HL-60 (cell line): ENCODE measurements at regions not wholly inside any gene's neighbourhood (a gene's known extent, or its start where the extent isn't known, plus 50 kb on each side); places are given as distances from the start of the nearest gene placed in this dataset.

ENCODE experiments used
- DNase-seq, 2 experiments: peaks; one replicate each; pipeline ENCODE4 v3.0.0-alpha.2; 2010 to 2020; ENCODE audit warnings: low read depth in 1 of 2, low spot score in 1 of 2
- H3K27ac ChIP-seq: fragments of 250-450 bp; sonication (Bioruptor Pico); replicated peaks from 2 replicates; pipeline ENCODE4 v1.5.1; 2020; ENCODE audit warnings: mild to moderate bottlenecking, moderate library complexity
- H3K27me3 ChIP-seq: fragments of 250-450 bp; sonication (Bioruptor Pico); 2 replicates; pipeline ENCODE4 v1.5.1; 2021; ENCODE audit warnings: mild to moderate bottlenecking, moderate library complexity; ENCODE audit not compliant: insufficient read depth, poor library complexity, severe bottlenecking
- H3K4me3 ChIP-seq: replicated peaks from 2 replicates; pipeline ENCODE4 v1.5.1; 2011; ENCODE audit warnings: mild to moderate bottlenecking, control low read depth, low read length; ENCODE audit not compliant: insufficient read depth
- GABPA ChIP-seq: IDR thresholded peaks from 2 replicates; pipeline ENCODE4 v1.6.1; 2012; ENCODE audit warnings: low read depth
- POLR2AphosphoS5 ChIP-seq: IDR thresholded peaks from 2 replicates; pipeline ENCODE4 v1.6.1; 2012; ENCODE audit warnings: low read depth
- SPI1 ChIP-seq: IDR thresholded peaks from 2 replicates; pipeline ENCODE4 v1.6.1; 2012; ENCODE audit warnings: low read depth, mild to moderate bottlenecking, borderline replicate concordance
- TF ChIP-seq, protein P1 (sequence below): IDR thresholded peaks from 2 replicates; pipeline ENCODE4 v1.6.1; 2012; ENCODE audit warnings: low read depth; ENCODE audit not compliant: insufficient replicate concordance
- TF ChIP-seq, protein P2 (sequence below): IDR thresholded peaks from one replicate; pipeline ENCODE4 v1.5.1; 2011; ENCODE audit warnings: low read length, control low read depth, inconsistent platforms; ENCODE audit not compliant: insufficient read depth

DNA sequence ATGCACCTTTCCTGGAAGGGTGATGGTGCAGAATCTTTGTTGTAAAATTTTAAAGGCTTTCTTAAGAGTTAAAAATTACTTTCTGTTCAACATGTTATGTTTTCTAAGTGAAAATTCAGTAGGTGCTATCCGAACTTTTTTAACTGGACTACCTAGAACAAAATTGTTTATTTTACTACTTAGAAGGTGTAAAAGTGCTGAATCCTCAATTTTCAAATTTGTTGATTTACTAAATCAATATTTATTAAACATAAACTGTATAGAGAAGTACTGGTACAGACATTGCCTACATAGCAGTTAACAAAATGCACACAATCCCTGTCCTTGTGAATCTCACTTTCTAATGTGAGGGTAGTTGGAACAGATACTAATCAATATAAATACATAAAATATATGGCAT lies 277.5 kb downstream of the CTH start:
- Histone ChIP-seq H3K27me3 (no peaks in the 10 kb centered on the region), H3K27ac (no peak overlapping the region), H3K4me3 (no peak overlapping the region)
- TF ChIP-seq GABPA (no peak), POLR2AphosphoS5 (no peak), SPI1 (no peak)
- TF ChIP-seq, protein P1, sequence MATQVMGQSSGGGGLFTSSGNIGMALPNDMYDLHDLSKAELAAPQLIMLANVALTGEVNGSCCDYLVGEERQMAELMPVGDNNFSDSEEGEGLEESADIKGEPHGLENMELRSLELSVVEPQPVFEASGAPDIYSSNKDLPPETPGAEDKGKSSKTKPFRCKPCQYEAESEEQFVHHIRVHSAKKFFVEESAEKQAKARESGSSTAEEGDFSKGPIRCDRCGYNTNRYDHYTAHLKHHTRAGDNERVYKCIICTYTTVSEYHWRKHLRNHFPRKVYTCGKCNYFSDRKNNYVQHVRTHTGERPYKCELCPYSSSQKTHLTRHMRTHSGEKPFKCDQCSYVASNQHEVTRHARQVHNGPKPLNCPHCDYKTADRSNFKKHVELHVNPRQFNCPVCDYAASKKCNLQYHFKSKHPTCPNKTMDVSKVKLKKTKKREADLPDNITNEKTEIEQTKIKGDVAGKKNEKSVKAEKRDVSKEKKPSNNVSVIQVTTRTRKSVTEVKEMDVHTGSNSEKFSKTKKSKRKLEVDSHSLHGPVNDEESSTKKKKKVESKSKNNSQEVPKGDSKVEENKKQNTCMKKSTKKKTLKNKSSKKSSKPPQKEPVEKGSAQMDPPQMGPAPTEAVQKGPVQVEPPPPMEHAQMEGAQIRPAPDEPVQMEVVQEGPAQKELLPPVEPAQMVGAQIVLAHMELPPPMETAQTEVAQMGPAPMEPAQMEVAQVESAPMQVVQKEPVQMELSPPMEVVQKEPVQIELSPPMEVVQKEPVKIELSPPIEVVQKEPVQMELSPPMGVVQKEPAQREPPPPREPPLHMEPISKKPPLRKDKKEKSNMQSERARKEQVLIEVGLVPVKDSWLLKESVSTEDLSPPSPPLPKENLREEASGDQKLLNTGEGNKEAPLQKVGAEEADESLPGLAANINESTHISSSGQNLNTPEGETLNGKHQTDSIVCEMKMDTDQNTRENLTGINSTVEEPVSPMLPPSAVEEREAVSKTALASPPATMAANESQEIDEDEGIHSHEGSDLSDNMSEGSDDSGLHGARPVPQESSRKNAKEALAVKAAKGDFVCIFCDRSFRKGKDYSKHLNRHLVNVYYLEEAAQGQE, result no peak
- TF ChIP-seq, protein P2, sequence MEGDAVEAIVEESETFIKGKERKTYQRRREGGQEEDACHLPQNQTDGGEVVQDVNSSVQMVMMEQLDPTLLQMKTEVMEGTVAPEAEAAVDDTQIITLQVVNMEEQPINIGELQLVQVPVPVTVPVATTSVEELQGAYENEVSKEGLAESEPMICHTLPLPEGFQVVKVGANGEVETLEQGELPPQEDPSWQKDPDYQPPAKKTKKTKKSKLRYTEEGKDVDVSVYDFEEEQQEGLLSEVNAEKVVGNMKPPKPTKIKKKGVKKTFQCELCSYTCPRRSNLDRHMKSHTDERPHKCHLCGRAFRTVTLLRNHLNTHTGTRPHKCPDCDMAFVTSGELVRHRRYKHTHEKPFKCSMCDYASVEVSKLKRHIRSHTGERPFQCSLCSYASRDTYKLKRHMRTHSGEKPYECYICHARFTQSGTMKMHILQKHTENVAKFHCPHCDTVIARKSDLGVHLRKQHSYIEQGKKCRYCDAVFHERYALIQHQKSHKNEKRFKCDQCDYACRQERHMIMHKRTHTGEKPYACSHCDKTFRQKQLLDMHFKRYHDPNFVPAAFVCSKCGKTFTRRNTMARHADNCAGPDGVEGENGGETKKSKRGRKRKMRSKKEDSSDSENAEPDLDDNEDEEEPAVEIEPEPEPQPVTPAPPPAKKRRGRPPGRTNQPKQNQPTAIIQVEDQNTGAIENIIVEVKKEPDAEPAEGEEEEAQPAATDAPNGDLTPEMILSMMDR, result no peak
- DNase-seq, result no peak

DNA sequence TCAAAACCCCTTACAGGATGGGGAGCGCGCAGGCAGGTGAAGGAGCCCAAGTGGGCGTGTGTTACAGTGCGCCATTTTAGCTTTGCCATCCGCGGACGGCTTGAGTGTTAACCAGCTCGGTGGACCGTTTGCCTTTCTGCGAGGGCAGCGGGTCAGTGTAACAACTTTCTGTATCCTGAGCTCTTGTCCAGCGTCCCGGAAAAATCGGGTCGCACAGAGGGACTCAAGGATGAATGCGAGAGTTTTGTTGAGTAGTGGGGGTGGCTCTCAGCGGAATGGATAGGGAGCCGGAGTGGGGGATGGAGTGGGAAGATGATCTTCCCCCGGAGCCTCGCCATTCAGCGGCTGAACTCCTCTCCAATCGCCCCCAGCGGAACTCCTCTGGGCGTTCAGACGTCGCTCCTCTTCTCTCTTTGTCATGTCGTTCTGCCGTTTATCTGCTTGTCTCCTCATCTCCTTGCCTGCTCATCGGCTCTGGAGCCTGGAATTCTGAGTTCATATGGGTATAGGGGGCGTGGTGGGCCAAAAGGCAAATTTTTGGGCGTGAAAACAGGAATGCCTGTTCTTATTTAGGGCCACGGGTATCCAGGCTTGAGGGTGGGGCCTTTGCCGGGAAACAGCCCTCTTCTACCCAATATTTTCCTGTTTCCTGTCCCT lies 295.4 kb downstream of the CTH start:
- no peaks in the 10 kb centered on the region for H3K27me3 ChIP-seq
- TF ChIP-seq SPI1 (no peak), POLR2AphosphoS5 (no peak), GABPA (no peak)
- TF ChIP-seq, protein P1, result no peak
- TF ChIP-seq, protein P2, result no peak
- no peak overlapping the region for H3K27ac ChIP-seq
- no peak for DNase-seq
- no peak overlapping the region for H3K4me3 ChIP-seq

DNA sequence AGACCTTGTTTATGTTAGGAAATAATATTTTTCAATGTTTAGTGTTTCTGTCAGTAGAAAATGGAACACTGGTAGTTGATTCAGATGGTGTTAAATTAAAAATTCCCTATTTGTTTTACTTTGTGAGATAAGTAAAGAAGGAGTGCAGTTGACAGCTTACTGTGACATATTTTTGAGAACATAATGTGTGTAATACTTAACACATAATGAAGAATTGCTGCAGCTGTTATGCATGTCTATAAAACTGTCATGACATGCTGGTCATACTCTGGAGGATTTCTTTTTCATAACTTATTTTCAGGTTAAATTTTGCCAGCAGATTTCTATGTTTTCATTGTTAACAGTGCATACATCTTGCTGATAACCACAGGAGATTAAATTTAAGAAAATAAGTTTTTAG lies 296.1 kb downstream of the CTH start:
- H3K27ac ChIP-seq, result no peak overlapping the region
- TF ChIP-seq GABPA (no peak), SPI1 (no peak)
- TF ChIP-seq, protein P2, result no peak
- no peak overlapping the region for H3K4me3 ChIP-seq
- no peak for DNase-seq
- H3K27me3 ChIP-seq, result no peaks in the 10 kb centered on the region

DNA sequence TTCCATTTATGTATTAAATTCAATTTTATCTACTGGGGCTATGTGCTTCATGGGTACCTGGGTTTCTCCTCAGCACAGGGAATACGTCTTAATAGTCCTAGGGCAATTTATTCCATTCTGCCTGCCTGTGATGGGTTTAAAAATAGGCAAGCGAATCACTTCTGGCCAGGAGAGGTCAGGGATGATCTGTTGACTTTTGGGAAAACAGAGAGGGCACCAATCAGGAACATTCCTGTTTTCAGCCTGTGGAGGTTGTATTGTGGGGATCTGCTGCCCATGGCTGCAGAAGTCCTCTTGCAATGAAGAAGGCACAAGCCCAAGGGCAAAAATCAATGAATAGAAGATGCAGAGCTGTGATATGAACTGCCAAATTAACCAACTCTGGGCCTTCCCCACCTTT lies 303.1 kb downstream of the CTH start:
- H3K27me3 ChIP-seq, result no peaks in the 10 kb centered on the region
- no peak overlapping the region for H3K4me3 ChIP-seq
- no peak for DNase-seq
- no peak overlapping the region for H3K27ac ChIP-seq
- TF ChIP-seq POLR2AphosphoS5 (no peak), GABPA (no peak), SPI1 (no peak)
- TF ChIP-seq, protein P2, result no peak
- TF ChIP-seq, protein P1, result no peak
